Fibroblast of upper back skin (primary cell): ENCODE measurements at regions not wholly inside any gene's neighbourhood (a gene's known extent, or its start where the extent isn't known, plus 50 kb on each side); places are given as distances from the start of the nearest gene placed in this dataset.

Experiments
- DNase-seq: peaks from one replicate; pipeline ENCODE4 v3.0.0-alpha.2; 2013

GRCh38 chr10:62866451-62866850 lies 50.3 kb upstream of the EGR2 start:
- peak; percentile 15 for DNase-seq
